ENCODE measurements at regions not wholly inside any gene's neighbourhood (a gene's known extent, or its start where the extent isn't known, plus 50 kb on each side); places are given as distances from the start of the nearest gene placed in this dataset.

GRCh38 chr12:94832780-94833681, 170.5 kb downstream of the NDUFA12 start:
- no peak for TF ChIP-seq CHD4 (IDR thresholded peaks at IDR 0.05; ENCODE audit: borderline replicate concordance, low read length)
- no peak for TF ChIP-seq NR2F6 (IDR thresholded peaks at IDR 0.05)
- no peak for TF ChIP-seq NR2F6 (CRISPR knock-in tag; IDR thresholded peaks at IDR 0.05)
- TF ChIP-seq MYNN (CRISPR knock-in tag; IDR thresholded peaks at IDR 0.05; ENCODE audit: low read depth), result no peak
- TF ChIP-seq ASH2L (IDR thresholded peaks at IDR 0.05; ENCODE audit: insufficient read length, low read depth, low read length), result no peak
- TF ChIP-seq PHF8 (CRISPR knock-in tag; IDR thresholded peaks at IDR 0.05), result no peak
- no peak for TF ChIP-seq SMAD3 (CRISPR knock-in tag; IDR thresholded peaks at IDR 0.05)
- TF ChIP-seq FOSL1 (CRISPR knock-in tag; IDR thresholded peaks at IDR 0.05; ENCODE audit: borderline replicate concordance), result no peak
- TF ChIP-seq ATF6 (CRISPR knock-in tag; conservative IDR thresholded peaks at IDR 0.05), result no peak
- TF ChIP-seq GTF2F1 (IDR thresholded peaks at IDR 0.05; ENCODE audit: low read length), result no peak
- no peak for TF ChIP-seq PAXIP1 (CRISPR knock-in tag; conservative IDR thresholded peaks at IDR 0.05)
- no peak for TF ChIP-seq ZNF75D (CRISPR knock-in tag; IDR thresholded peaks at IDR 0.05; ENCODE audit: borderline replicate concordance)
- no peak for TF ChIP-seq MAX (IDR thresholded peaks at IDR 0.05)
- no peak for TF ChIP-seq ZNF740 (CRISPR knock-in tag; IDR thresholded peaks at IDR 0.05)
- no peak for TF ChIP-seq TCF12 (IDR thresholded peaks at IDR 0.05)
- TF ChIP-seq TCF12 (CRISPR knock-in tag; IDR thresholded peaks at IDR 0.05), result no peak
